WTC11 (cell line): ENCODE measurements at regions not wholly inside any gene's neighbourhood (a gene's known extent, or its start where the extent isn't known, plus 50 kb on each side); places are given as distances from the start of the nearest gene placed in this dataset.

Experiments used
- CREB1 ChIP-seq: sonication (generic); formaldehyde crosslinking; IDR thresholded peaks from 2 replicates; pipeline ENCODE4 v1.8.0; 2023; ENCODE audit warnings: mild to moderate bottlenecking, missing genetic modification reagents
- EMX1 ChIP-seq: fragments of 250-450 bp; sonication (Bioruptor Pico); IDR thresholded peaks from 2 replicates; pipeline ENCODE4 v1.8.0; 2021; ENCODE audit warnings: mild to moderate bottlenecking
- JUN ChIP-seq: sonication (generic); formaldehyde crosslinking; IDR thresholded peaks from 2 replicates; pipeline ENCODE4 v1.8.0; 2023; ENCODE audit warnings: mild to moderate bottlenecking, missing genetic modification reagents
- NR2C2 ChIP-seq: sonication (generic); formaldehyde crosslinking; IDR thresholded peaks from 2 replicates; pipeline ENCODE4 v1.8.0; 2022; ENCODE audit warnings: mild to moderate bottlenecking, missing genetic modification reagents
- NR3C1 ChIP-seq: sonication (generic); formaldehyde crosslinking; conservative IDR thresholded peaks from 2 replicates; pipeline ENCODE4 v1.8.1; 2023; ENCODE audit warnings: low read depth, mild to moderate bottlenecking, missing genetic modification reagents
- SP1 ChIP-seq: sonication (generic); formaldehyde crosslinking; conservative IDR thresholded peaks from 2 replicates; pipeline ENCODE4 v1.8.1; 2022; ENCODE audit warnings: missing genetic modification reagents
- TCF7 ChIP-seq: sonication (generic); formaldehyde crosslinking; IDR thresholded peaks from 2 replicates; pipeline ENCODE4 v1.8.0; 2022; ENCODE audit warnings: mild to moderate bottlenecking, low read depth, missing genetic modification reagents, moderate library complexity
- TEAD4 ChIP-seq: sonication (generic); formaldehyde crosslinking; IDR thresholded peaks from 2 replicates; pipeline ENCODE4 v1.8.0; 2022; ENCODE audit warnings: mild to moderate bottlenecking, missing genetic modification reagents
- TF ChIP-seq, protein P1 (sequence below): sonication (generic); formaldehyde crosslinking; IDR thresholded peaks from 2 replicates; pipeline ENCODE4 v1.8.1; 2023; ENCODE audit warnings: mild to moderate bottlenecking, missing genetic modification reagents, moderate library complexity
- TF ChIP-seq, protein P2 (sequence below): sonication (generic); formaldehyde crosslinking; IDR thresholded peaks from 2 replicates; pipeline ENCODE4 v1.8.0; 2022; ENCODE audit warnings: mild to moderate bottlenecking, missing genetic modification reagents
- TF ChIP-seq, protein P3 (sequence below): fragments of 200-600 bp; IDR thresholded peaks from 2 replicates; pipeline ENCODE4 v1.8.0; 2022; ENCODE audit warnings: antibody characterized with exemption

- TF ChIP-seq EMX1 (CRISPR knock-in tag) (no peak), NR3C1 (CRISPR knock-in tag) (no peak), CREB1 (CRISPR knock-in tag) (no peak), SP1 (no peak), JUN (CRISPR knock-in tag) (no peak), NR2C2 (CRISPR knock-in tag) (no peak), TCF7 (CRISPR knock-in tag) (no peak), TEAD4 (CRISPR knock-in tag) (no peak)
- TF ChIP-seq, protein P1, sequence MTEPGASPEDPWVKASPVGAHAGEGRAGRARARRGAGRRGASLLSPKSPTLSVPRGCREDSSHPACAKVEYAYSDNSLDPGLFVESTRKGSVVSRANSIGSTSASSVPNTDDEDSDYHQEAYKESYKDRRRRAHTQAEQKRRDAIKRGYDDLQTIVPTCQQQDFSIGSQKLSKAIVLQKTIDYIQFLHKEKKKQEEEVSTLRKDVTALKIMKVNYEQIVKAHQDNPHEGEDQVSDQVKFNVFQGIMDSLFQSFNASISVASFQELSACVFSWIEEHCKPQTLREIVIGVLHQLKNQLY (CRISPR knock-in tag) = no peak
- TF ChIP-seq, protein P2, sequence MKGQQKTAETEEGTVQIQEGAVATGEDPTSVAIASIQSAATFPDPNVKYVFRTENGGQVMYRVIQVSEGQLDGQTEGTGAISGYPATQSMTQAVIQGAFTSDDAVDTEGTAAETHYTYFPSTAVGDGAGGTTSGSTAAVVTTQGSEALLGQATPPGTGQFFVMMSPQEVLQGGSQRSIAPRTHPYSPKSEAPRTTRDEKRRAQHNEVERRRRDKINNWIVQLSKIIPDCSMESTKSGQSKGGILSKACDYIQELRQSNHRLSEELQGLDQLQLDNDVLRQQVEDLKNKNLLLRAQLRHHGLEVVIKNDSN (CRISPR knock-in tag) = no peak
- TF ChIP-seq, protein P3, sequence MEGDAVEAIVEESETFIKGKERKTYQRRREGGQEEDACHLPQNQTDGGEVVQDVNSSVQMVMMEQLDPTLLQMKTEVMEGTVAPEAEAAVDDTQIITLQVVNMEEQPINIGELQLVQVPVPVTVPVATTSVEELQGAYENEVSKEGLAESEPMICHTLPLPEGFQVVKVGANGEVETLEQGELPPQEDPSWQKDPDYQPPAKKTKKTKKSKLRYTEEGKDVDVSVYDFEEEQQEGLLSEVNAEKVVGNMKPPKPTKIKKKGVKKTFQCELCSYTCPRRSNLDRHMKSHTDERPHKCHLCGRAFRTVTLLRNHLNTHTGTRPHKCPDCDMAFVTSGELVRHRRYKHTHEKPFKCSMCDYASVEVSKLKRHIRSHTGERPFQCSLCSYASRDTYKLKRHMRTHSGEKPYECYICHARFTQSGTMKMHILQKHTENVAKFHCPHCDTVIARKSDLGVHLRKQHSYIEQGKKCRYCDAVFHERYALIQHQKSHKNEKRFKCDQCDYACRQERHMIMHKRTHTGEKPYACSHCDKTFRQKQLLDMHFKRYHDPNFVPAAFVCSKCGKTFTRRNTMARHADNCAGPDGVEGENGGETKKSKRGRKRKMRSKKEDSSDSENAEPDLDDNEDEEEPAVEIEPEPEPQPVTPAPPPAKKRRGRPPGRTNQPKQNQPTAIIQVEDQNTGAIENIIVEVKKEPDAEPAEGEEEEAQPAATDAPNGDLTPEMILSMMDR = no peak
Observed at GRCh38 chr1:200304171-200304570, 105.7 kb downstream of the ZNF281 start.
